ENCODE measurements at regions not wholly inside any gene's neighbourhood (a gene's known extent, or its start where the extent isn't known, plus 50 kb on each side); places are given as distances from the start of the nearest gene placed in this dataset.

DNA sequence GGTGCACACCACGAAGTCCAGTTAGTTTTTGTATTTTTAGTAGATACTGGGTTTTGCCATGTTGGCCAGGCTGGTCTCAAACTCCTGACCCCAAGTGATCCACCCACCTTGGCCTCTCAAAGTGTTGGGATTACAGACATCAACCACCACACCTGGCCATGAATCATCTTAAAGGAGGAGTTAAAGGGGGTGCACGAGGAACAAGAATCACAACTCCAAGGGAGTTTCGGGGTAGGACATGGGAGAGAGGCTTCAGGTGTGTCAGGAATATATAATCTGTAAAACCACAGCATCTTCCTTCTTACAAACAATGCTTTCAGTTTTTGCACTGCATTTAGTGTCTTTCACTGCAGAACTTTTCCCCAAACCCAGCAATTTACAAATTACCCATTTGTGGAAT is 137.4 kb upstream of the SGK1 start:
- DNase-seq (ENCODE audit: low spot score): no peak
- Mint-ChIP-seq H3K36me3 (ENCODE audit: low read depth) (no peaks in the 10 kb centered on the region), H3K9me3 (no peaks in the 10 kb centered on the region), H3K4me1 (ENCODE audit: low read depth) (peaks cover 18% of the 10 kb centered on the region), H3K4me3 (no peak overlapping the region), H3K27me3 (ENCODE audit: low read depth) (peaks cover 4% of the 10 kb centered on the region), H3K27ac (no peak overlapping the region)

DNA sequence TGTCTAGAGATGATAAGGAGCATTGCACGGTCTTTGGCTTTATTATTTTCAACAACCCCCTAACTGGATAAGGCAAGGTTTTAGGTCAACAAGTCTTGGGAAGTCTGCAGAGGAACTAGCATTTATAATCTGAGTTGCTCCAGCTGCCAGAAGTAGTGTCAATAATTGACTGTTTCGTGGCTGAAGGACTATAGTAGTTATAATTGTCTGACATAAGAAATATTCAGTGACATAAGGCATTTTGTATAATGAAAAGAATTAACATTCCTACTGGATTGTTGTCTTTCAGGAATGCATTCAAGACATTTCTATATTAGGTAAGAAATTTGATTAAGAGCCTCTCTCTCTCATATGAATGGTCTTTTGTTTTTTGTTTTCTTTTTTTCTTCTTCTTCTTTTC is 136.9 kb upstream of the SGK1 start:
- Mint-ChIP-seq H3K27me3 (ENCODE audit: low read depth) (peaks cover 4% of the 10 kb centered on the region), H3K36me3 (ENCODE audit: low read depth) (no peaks in the 10 kb centered on the region)

DNA sequence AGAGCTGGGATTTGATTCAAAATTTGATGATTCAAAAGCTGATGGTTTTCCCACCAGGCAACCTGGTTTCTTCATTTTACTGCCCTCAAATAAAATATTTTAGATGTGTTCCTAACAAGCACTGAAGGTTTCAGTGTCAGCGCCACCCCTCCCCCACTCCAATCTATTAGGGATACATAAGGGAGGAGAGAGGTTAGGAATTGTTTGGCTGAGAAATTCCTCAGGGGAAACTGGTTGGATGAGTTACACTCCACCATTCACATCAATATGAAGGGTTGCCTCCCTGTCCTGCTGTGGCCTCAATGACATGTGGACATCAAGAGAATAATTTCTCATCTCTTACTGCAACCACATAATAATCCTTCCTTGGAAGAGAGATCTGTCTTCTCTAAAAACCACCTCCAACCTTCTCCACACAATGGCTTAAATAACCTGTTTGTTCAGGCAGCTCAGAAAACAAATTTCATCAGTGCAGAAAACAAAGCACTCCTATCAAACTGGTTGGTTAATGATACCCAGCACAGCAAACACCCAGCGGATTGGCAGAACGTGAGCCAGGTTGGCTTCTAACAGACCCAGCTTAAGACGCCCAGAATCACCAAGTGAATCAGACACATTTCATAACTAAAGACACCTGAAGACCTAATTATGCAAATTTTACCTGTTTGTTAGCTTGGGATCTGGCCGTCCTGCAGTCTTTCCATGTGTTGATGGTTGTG is 136.0 kb upstream of the SGK1 start:
- Mint-ChIP-seq H3K27me3 (ENCODE audit: low read depth) (peaks cover 4% of the 10 kb centered on the region), H3K9me3 (no peaks in the 10 kb centered on the region), H3K36me3 (ENCODE audit: low read depth) (no peaks in the 10 kb centered on the region), H3K4me3 (no peak overlapping the region), H3K27ac (no peak overlapping the region), H3K4me1 (ENCODE audit: low read depth) (peaks cover 18% of the 10 kb centered on the region)
- DNase-seq (ENCODE audit: low spot score): no peak

More for the DNA sequence above, 136.9 kb upstream of the SGK1 start:
- no peak for DNase-seq (ENCODE audit: low spot score)
- Mint-ChIP-seq H3K4me1 (ENCODE audit: low read depth) (peaks cover 18% of the 10 kb centered on the region), H3K9me3 (no peaks in the 10 kb centered on the region), H3K4me3 (no peak overlapping the region), H3K27ac (no peak overlapping the region)

DNA sequence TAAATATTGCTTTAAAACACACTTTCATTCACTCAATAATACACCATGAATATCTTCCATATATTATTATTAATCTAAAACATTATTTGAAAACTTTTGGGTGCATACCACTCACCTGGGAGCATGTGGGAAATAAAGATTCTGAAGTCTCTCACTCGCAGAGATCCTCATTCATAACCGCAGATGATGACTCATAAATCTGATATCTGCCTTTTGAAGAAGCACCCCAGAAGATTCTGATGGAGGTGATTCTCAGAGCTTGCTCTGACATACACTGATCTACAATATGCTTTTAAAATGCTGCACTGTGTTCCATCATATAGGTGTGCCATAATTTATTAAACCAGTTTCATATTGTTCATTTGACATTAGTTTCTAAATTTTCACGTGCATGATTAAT is 135.0 kb upstream of the SGK1 start:
- peaks cover 4% of the 10 kb centered on the region for H3K27me3 Mint-ChIP-seq (ENCODE audit: low read depth)
- no peak overlapping the region for H3K4me3 Mint-ChIP-seq
- H3K36me3 Mint-ChIP-seq (ENCODE audit: low read depth): no peaks in the 10 kb centered on the region
- H3K27ac Mint-ChIP-seq: no peak overlapping the region
- DNase-seq (ENCODE audit: low spot score): no peak
- peaks cover 20% of the 10 kb centered on the region for H3K4me1 Mint-ChIP-seq (ENCODE audit: low read depth)
- no peaks in the 10 kb centered on the region for H3K9me3 Mint-ChIP-seq

DNA sequence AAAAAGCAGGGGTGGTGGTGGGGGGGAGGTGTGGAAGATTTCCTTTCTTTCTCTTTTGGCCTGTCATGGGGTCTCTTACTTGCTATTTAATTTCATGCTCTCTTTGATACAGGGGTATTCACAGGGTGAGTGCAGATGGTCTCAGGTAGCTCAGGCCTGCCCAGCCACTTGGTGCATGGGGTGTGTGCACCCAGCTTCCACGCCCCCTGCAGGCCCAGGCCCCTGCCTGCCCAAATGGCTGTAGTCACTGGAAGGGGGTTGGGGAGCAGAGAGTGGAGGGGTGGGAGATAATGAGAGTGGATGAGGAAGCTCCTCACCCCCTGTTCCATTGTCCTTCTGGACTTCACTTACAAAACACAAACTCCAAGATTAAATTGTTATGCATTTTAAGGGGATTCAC is 133.6 kb upstream of the SGK1 start:
- Mint-ChIP-seq H3K4me3 (no peak overlapping the region), H3K9me3 (no peaks in the 10 kb centered on the region), H3K27ac (no peak overlapping the region), H3K27me3 (ENCODE audit: low read depth) (peaks cover 4% of the 10 kb centered on the region), H3K4me1 (ENCODE audit: low read depth) (peaks cover 30% of the 10 kb centered on the region), H3K36me3 (ENCODE audit: low read depth) (no peaks in the 10 kb centered on the region)
- no peak for DNase-seq (ENCODE audit: low spot score)

DNA sequence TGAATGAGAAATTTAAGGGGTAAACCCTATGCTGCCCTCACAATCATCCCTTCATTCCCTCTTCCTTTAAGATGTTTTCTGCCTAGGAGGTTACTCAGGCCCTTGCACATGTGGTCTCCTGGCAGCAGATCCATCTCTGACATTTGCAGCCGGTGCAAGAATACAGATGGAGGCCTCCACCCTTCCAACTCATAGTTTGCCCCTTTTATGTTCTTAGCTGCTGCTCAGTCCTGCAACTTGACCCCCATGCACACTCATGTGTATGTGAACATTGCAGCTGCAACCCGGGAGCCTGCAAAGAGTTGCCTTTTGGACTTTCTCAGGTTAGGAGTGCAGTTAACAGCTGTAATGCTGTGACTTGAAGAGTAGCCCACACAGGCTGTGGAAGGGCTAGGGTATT is 131.9 kb upstream of the SGK1 start:
- H3K27ac Mint-ChIP-seq: no peak overlapping the region
- H3K4me1 Mint-ChIP-seq (ENCODE audit: low read depth): peaks cover 25% of the 10 kb centered on the region
- H3K36me3 Mint-ChIP-seq (ENCODE audit: low read depth): no peaks in the 10 kb centered on the region
- peaks cover 4% of the 10 kb centered on the region for H3K27me3 Mint-ChIP-seq (ENCODE audit: low read depth)
- no peaks in the 10 kb centered on the region for H3K9me3 Mint-ChIP-seq
- no peak overlapping the region for H3K4me3 Mint-ChIP-seq
- DNase-seq (ENCODE audit: low spot score): no peak

DNA sequence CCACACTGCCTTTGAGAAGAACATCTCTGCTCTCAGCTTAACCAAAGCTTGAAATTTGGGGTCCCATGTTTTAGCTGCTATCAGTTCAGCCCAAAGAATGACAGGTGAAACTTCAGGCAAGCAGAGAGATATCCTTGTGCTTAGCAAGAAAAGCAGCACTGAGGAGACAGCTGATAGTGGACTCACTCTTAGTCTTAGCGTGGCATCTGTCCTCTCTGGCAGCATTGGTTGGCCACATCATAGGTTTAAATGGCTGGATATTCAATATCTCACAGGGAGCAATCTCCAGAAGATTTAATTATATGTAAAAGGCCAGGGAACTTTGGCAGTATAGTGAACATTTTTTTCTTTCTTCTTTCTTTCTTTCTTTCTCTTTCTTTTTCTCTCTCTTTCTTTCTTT is 131.1 kb upstream of the SGK1 start:
- Mint-ChIP-seq H3K4me3 (no peak overlapping the region), H3K27ac (no peak overlapping the region), H3K9me3 (no peaks in the 10 kb centered on the region), H3K36me3 (ENCODE audit: low read depth) (no peaks in the 10 kb centered on the region), H3K27me3 (ENCODE audit: low read depth) (peaks cover under 1% of the 10 kb centered on the region), H3K4me1 (ENCODE audit: low read depth) (peaks cover 24% of the 10 kb centered on the region)
- no peak for DNase-seq (ENCODE audit: low spot score)

DNA sequence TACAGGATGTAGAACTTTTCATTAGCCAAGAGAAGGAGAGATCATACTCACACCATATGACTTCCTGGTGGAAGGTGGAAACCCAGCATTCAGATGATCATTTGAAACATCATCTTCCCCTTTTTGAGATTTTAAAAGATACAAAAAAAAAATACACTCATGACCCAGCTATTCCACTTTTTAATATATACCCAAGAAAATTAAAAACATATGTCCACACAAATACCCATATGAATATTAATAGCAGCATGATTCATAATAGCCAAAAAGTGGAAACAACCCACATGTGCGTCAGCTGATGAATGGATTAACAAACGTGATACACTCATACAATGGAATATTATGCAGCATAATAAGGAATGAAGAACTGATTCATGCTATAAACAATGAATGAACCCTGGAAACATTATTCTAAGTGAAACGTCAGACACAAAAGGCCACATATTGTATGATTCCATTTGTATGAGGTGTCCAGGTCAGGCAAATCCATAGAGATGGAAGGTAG is 130.0 kb upstream of the SGK1 start:
- no peak for DNase-seq (ENCODE audit: low spot score)

DNA sequence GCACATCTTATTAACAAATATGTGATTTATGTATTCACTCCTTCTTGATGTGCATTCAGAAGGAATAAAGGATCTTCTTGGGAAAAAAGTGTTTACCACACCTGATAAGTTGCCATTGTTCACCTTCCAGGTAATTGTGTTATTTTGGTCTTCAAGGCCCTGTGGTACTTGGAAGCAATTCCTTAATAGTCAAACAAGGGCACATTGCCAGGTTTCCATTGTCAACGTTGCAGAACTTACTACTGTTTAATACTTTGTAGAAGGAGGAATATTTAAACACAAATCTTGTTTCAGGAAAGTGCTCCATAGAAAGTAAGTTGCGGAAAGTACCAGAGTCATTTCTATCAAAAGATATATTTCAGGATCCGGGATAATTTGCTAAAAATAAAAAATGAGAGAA is 129.5 kb upstream of the SGK1 start:
- DNase-seq (ENCODE audit: low spot score): no peak
- Mint-ChIP-seq H3K4me1 (ENCODE audit: low read depth) (peaks cover 18% of the 10 kb centered on the region), H3K27ac (no peak overlapping the region), H3K36me3 (ENCODE audit: low read depth) (no peaks in the 10 kb centered on the region), H3K27me3 (ENCODE audit: low read depth) (no peaks in the 10 kb centered on the region), H3K9me3 (no peaks in the 10 kb centered on the region), H3K4me3 (no peak overlapping the region)

More for the DNA sequence above, 130.0 kb upstream of the SGK1 start:
- Mint-ChIP-seq H3K36me3 (ENCODE audit: low read depth) (no peaks in the 10 kb centered on the region), H3K4me3 (no peak overlapping the region), H3K27me3 (ENCODE audit: low read depth) (no peaks in the 10 kb centered on the region), H3K9me3 (no peaks in the 10 kb centered on the region), H3K4me1 (ENCODE audit: low read depth) (peaks cover 19% of the 10 kb centered on the region), H3K27ac (no peak overlapping the region)

DNA sequence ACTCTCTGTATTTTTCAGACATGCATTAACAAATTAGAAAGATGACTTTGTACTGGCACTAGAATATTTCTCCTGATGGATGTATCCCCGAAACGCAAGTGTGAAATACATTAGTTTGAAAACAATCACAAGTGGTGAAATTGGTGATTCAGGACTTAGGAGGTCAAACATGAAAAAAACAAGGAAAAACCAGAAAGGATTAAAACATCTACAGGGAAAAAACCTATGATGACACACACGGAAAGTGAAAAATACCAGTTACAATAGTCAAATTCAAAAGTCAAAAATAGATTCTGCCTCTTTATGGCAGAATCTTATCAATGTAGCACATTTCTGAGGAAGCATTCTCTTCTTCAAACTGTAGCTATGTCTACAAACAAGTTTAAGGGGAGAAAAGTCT is 129.0 kb upstream of the SGK1 start:
- peaks cover 14% of the 10 kb centered on the region for H3K4me1 Mint-ChIP-seq (ENCODE audit: low read depth)
- no peak overlapping the region for H3K27ac Mint-ChIP-seq
- DNase-seq (ENCODE audit: low spot score): no peak
- no peaks in the 10 kb centered on the region for H3K27me3 Mint-ChIP-seq (ENCODE audit: low read depth)
- H3K36me3 Mint-ChIP-seq (ENCODE audit: low read depth): no peaks in the 10 kb centered on the region
- no peaks in the 10 kb centered on the region for H3K9me3 Mint-ChIP-seq
- H3K4me3 Mint-ChIP-seq: no peak overlapping the region

DNA sequence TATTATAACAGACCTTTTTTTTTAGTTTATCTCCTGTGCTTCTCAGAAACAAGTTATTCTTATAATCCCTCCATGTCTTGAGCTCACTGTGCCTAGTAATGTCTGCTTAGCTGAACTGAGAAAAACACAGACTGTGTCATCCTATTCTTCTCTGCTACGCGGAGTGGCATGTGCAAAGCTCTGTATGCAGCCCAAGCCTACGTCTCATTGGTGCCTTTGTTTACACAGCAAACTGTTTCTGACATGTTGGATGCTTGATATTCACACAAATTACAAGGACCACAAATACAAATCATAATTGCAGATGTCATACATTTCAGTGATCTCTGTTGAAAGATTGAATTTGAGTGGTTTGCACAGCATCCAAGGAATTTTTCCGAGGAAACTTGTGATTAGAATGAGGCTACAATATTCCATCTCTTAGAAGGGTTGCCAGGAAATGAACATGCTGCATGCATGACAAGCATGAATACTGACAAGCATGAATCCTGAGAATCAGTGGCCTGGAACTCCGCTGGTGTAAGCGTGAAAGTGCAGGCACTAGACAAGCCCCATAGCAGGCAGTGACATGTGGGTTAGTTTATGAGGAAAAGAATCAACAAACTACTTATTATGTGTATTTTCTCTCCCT is 128.4 kb upstream of the SGK1 start:
- Mint-ChIP-seq H3K27ac (no peak overlapping the region), H3K27me3 (ENCODE audit: low read depth) (no peaks in the 10 kb centered on the region), H3K4me3 (no peak overlapping the region), H3K36me3 (ENCODE audit: low read depth) (no peaks in the 10 kb centered on the region), H3K9me3 (no peaks in the 10 kb centered on the region), H3K4me1 (ENCODE audit: low read depth) (peaks cover 14% of the 10 kb centered on the region)
- no peak for DNase-seq (ENCODE audit: low spot score)

DNA sequence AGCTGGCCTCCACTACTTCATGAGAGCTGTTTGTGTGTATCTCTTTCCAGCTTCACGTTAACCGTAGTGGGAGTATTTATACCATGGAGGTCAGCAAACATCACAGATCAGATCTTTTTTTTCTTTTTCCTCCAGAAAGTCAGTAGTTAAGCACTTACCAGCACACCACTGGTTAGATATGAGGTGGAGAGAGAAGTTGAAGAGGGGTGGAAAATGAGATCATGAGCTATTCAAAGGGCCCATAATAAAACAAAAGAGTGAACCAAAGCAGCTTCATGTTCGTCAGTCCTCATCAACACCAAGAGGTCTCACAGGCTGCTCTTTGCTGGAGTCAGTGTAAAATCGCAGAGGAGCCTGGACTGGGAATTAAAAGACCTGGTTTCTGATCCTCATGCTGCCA is 125.1 kb upstream of the SGK1 start:
- Mint-ChIP-seq H3K27ac (no peak overlapping the region), H3K4me3 (no peak overlapping the region), H3K36me3 (ENCODE audit: low read depth) (no peaks in the 10 kb centered on the region), H3K27me3 (ENCODE audit: low read depth) (no peaks in the 10 kb centered on the region), H3K9me3 (no peaks in the 10 kb centered on the region), H3K4me1 (ENCODE audit: low read depth) (peaks cover 15% of the 10 kb centered on the region)
- DNase-seq (ENCODE audit: low spot score): no peak

DNA sequence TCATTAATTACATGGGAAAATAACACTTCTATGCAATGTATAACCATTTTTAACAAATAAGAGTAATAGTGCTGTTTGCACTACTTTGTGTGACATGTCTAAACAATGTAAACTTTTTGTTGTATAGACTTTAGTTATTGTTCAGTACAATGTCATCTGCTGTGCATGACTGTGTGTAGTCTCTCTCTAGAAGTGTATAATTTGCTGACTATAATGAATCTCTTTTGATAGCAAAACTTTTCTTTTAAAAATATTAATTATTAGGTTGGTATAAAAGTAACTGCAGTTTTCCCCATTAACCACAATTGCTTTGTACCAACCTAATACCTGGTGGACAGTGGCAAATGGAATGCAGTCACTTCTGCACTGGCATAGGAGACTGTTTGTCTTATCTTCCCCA is 124.2 kb upstream of the SGK1 start:
- Mint-ChIP-seq H3K27ac (no peak overlapping the region), H3K9me3 (no peaks in the 10 kb centered on the region), H3K27me3 (ENCODE audit: low read depth) (no peaks in the 10 kb centered on the region), H3K36me3 (ENCODE audit: low read depth) (no peaks in the 10 kb centered on the region), H3K4me3 (no peak overlapping the region), H3K4me1 (ENCODE audit: low read depth) (peaks cover 16% of the 10 kb centered on the region)
- DNase-seq (ENCODE audit: low spot score): no peak

DNA sequence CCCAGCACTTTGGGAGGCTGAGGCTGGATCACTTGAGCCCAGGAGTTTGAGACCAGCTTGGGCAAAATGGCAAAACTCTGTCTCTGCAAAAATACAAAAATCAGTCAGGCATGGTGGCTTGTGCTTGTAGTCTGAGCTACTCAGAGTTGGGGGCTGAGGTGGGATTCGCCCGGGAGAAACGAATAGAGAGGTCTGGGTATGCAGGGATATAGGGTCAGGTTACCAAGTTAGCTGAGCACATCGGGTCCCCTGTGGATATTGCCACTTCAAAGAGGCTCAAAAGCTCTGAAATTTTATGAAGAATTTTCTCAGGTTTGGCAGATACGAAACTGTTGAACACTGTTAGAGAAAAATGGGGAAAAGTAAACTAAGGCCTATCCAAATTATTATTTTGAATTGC is 120.9 kb upstream of the SGK1 start:
- no peak for DNase-seq (ENCODE audit: low spot score)
- H3K36me3 Mint-ChIP-seq (ENCODE audit: low read depth): no peaks in the 10 kb centered on the region
- H3K4me1 Mint-ChIP-seq (ENCODE audit: low read depth): peaks cover 35% of the 10 kb centered on the region
- no peaks in the 10 kb centered on the region for H3K9me3 Mint-ChIP-seq
- H3K27ac Mint-ChIP-seq: no peak overlapping the region
- no peaks in the 10 kb centered on the region for H3K27me3 Mint-ChIP-seq (ENCODE audit: low read depth)
- no peak overlapping the region for H3K4me3 Mint-ChIP-seq

DNA sequence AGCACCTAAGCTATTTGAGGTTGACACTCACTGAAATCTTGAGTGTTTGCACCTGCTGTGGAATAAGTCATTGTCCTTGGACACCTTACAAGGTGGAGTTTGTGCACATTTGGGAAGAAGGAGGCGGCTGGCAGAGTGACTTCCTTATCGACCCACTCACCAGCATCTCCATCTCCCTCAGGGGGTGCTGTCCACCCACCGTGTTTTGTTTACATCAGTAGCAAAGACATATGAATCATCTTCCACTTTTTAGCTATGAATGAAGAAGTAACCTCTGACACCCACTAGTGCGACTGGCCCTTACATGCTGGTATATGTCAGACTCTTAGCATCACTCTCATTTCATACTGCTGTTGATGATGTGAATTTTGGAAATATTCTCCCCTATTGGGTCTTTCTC is 119.5 kb upstream of the SGK1 start:
- Mint-ChIP-seq H3K27me3 (ENCODE audit: low read depth) (no peaks in the 10 kb centered on the region), H3K4me1 (ENCODE audit: low read depth) (peaks cover 35% of the 10 kb centered on the region), H3K4me3 (peak overlapping the region; percentile 78), H3K27ac (peak overlapping the region; percentile 93), H3K9me3 (no peaks in the 10 kb centered on the region), H3K36me3 (ENCODE audit: low read depth) (no peaks in the 10 kb centered on the region)
- DNase-seq (ENCODE audit: low spot score): peak; percentile 65
